HG02571 (cell line): ENCODE measurements at regions not wholly inside any gene's neighbourhood (a gene's known extent, or its start where the extent isn't known, plus 50 kb on each side); places are given as distances from the start of the nearest gene placed in this dataset.

Source experiments
- ATAC-seq: cut with Tn5 transposase; IDR thresholded peaks from one replicate; pipeline ENCODE4 v1.9.1; 2021; ENCODE audit warnings: mild to moderate bottlenecking, moderate library complexity; ENCODE audit not compliant: unreplicated experiment

GRCh38 chr6:144855375-144855774 is 570.2 kb downstream of the UTRN start:
- ATAC-seq: no peak

- no peak for ATAC-seq
Observed at GRCh38 chr6:144855812-144856531, 570.8 kb downstream of the UTRN start.

GRCh38 chr6:144856622-144857021 is 571.5 kb downstream of the UTRN start:
- no peak for ATAC-seq

- no peak for ATAC-seq
Observed at GRCh38 chr6:144857086-144857485, 572.0 kb downstream of the UTRN start.

DNA sequence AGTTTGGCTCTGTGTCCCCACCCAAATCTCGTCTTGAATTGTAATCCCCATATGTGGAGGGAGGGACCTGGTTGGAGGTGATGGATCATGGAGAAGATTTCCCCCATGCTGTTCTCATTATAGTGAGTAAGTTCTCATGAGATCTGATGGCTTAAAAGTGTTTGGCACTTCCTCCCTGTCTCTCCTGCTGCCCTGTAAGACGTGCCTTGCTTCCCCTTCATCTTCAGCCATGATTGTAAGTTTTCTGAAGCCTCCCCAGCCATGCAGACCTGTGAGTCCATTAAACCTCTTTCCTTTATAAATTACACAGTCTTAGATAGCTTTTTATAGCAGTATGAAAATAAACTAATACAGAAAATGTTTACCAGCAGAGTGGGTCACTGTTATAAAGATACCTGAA is 577.6 kb downstream of the UTRN start:
- ATAC-seq: no peak

DNA sequence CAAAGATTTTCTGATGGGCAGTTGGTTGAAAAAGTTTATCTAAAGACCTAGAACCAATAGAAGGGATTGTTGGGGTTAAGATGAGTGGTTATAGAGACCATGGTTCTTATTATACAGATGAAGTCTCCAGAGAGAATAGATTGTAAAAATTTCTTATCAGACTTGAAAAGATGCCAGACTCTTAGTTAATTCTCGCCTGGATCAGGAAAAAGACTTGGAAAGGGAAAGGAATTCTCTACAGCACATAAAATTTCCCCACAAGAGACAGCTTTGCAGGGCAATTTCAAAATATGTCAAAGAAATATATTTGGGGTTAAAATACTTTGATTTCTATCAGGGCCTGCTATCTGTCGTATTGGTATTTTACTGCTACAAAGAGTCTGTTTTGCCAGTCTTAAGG is 582.6 kb downstream of the UTRN start:
- no peak for ATAC-seq

GRCh38 chr6:144870782-144871181 is 585.6 kb downstream of the UTRN start:
- ATAC-seq: no peak

DNA sequence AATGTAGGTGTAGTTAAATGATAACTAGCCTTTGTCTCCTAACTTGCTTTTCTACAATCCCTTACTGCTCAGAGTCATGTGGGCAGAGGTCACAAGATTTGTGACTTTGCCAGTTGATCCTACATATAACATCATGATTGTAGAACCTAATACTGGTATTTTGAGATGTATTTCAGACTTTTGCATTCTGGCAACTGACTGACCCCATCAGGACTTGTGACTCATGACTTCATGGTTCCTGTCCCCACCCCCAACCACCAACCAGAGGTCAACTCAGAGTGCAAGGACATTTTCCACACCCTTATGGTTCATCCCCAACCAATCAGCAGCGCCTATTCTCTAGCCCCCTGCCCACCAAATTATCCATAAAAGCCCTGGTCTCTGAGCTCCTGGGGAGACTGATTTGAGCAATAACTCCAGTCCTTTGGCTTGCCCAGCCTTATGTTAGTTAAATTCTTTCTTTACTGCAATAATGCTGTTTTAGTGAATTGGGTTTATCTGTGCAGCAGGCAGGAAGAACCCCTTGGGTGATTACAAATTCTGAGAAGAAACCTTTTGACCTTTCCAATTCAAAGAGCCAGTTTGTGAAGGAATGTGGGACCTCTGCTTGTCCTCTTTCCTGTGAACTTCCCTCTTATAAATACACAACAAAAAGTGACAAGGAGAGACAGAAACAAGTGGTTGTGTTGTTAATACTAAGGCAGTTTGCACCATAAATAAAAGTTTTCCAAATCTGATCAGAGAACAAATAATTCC is 588.7 kb downstream of the UTRN start:
- no peak for ATAC-seq

DNA sequence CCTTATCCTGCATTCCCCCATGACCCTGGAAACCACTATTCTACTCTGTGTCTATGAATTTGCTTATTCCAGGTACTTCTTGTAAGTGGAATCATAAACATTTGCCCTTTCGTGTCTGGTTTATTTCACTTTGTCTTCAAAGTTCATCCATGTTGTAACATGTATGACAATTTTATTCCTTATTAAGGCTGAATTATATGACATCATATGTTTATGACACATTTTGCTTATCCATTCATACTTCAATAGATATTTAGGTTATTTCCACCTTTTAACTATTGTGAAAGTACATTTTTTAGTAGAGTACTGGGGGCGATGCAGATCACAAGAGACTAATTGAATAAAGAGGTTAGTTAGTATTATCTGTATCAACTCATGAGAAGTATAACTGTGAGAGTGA is 591.6 kb downstream of the UTRN start:
- ATAC-seq: no peak

GRCh38 chr6:144877118-144877517 is 592.0 kb downstream of the UTRN start:
- no peak for ATAC-seq

DNA sequence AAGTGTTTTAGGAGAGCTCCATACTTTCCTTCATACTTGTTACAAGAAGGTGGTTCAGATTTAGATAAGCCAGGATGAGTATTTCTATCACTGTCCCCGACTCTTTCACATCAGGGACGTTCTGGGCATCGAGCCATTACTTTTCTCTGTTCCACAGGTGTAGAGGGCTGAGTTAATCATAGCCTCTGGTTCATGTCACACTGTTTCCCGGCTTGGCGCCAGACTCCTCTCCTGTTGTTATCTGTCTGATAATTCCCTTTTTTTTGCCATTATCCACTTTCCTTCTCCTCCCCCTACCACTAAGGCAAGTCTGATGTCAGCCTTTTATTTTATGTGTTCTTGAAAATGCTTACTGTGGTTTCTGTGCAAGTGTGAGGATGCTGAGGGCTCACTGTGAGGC is 593.4 kb downstream of the UTRN start:
- no peak for ATAC-seq

DNA sequence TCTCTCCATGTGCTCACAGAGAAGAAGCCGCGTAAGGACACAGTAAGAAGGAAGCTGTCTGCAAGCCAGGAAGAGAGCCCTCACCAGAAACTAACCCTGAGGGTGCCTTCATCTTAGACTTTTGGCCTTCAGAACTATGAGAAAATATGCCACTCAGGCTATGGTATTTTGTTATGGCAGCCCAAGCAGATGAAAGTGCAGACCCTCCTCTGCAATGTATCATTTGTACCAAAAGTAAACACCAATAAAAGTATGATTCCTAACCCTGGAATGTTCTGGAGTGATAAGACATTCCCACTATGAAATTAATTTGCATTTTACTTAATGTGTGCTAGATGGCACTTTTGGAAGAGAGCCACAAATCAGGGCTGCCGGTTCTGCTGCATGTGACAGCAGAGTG is 594.3 kb downstream of the UTRN start:
- ATAC-seq: no peak

- no peak for ATAC-seq
Observed at GRCh38 chr6:144882425-144882824, 597.3 kb downstream of the UTRN start.

GRCh38 chr6:144883915-144884314 is 598.8 kb downstream of the UTRN start:
- ATAC-seq: no peak

DNA sequence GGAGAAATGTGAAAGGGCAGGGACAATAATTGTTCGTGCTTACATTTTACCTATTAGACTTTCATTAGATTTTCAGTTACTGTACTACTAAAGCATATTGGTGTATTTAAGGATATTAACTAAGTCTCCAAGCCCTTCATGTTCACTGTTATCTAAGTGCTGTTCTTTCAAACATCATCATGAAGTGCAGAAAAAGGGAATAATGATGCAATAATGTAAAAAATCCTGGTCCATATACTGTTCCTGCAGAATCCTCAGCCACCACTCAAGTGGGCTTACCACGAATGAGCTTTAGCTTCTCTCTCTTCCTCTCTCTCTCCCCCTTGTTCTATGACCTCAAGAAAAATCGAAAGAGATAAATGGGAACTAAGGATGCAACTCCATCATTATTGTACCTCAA is 600.7 kb downstream of the UTRN start:
- ATAC-seq: no peak

- no peak for ATAC-seq
Observed at GRCh38 chr6:144886682-144887081, 601.5 kb downstream of the UTRN start.

DNA sequence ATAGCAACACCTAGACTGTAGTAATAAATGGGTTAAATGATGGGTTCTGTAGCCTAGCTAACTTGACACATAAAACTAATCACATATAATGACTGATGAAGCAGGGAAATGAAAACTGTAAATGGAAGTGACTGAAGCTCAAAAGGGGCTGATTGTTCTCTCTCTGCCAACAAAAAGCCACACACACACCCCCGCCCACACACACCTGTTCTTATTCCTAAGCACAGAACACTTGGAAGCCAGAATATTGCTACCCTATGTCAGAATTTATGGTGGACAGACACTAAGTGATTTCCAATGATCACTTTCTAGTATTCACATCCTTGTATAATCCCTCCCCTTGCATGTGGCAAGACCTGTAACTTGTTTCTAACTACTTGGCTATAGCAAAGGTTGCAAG is 603.5 kb downstream of the UTRN start:
- no peak for ATAC-seq

DNA sequence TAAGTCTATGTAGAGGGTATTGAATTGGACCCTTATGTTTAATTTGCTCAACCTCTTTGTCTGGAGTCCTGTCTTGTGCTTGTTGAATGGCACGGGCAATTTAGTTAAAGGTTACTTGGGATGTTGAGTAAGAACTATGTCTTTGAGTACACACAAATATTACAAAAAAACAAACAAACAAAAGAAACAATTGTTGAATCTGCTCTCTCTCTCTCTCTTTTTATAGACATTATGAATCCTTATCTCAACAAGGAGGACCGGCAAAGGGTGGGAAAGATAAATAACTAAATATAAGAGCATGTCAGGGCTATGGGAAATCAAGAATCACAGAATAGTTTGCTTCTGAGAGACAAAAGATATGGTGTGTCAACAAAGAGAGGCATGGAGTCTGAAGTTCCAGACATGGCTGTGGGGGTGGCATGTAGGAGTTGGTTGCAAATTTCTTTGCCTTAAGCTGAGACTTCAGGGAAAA is 608.6 kb downstream of the UTRN start:
- ATAC-seq: no peak

- no peak for ATAC-seq
Observed at GRCh38 chr6:144894240-144894639, 609.1 kb downstream of the UTRN start.

- ATAC-seq: no peak
Observed at GRCh38 chr6:144895313-144896278, 610.5 kb downstream of the UTRN start.

- ATAC-seq: no peak
Observed at GRCh38 chr6:144896289-144896688, 611.2 kb downstream of the UTRN start.
